ENCODE measurements at regions not wholly inside any gene's neighbourhood (a gene's known extent, or its start where the extent isn't known, plus 50 kb on each side); places are given as distances from the start of the nearest gene placed in this dataset.

- CTCF ChIA-PET: no interaction called here
- H3K27ac Mint-ChIP-seq: no peak overlapping the region
- ATAC-seq (ENCODE audit: low read depth) (no peak), DNase-seq (no peak)
- H3K9me3 Mint-ChIP-seq: no peaks in the 10 kb centered on the region
- no peaks in the 10 kb centered on the region for H3K4me1 Mint-ChIP-seq
- no peak for TF ChIP-seq CTCF (IDR thresholded peaks at IDR 0.05)
- H3K36me3 Mint-ChIP-seq (ENCODE audit: low read depth): no peaks in the 10 kb centered on the region
- intact Hi-C loops (cut with micrococcal nuclease): no loop called here
- H3K27me3 Mint-ChIP-seq: no peaks in the 10 kb centered on the region
- POLR2A ChIA-PET: no interaction called here
- H3K4me3 Mint-ChIP-seq: no peak overlapping the region
These were observed 685.6 kb downstream of the RPS29 start for GRCh38 chr14:48900565-48900964.

- ATAC-seq (ENCODE audit: low read depth): no peak
- Mint-ChIP-seq H3K9me3 (no peaks in the 10 kb centered on the region), H3K36me3 (ENCODE audit: low read depth) (no peaks in the 10 kb centered on the region), H3K27me3 (no peaks in the 10 kb centered on the region), H3K4me3 (no peak overlapping the region), H3K27ac (no peak overlapping the region), H3K4me1 (peaks cover 18% of the 10 kb centered on the region)
- DNase-seq: no peak
- TF ChIP-seq CTCF (IDR thresholded peaks at IDR 0.05): no peak
- ChIA-PET CTCF (no interaction called here), POLR2A (no interaction called here)
- intact Hi-C loops (cut with micrococcal nuclease): no loop called here
These were observed 695.8 kb downstream of the RPS29 start for GRCh38 chr14:48890333-48890732.

- H3K4me3 Mint-ChIP-seq: no peak overlapping the region
- ChIA-PET POLR2A (no interaction called here), CTCF (no interaction called here)
- no peaks in the 10 kb centered on the region for H3K27me3 Mint-ChIP-seq
- intact Hi-C loops (cut with micrococcal nuclease): no loop called here
- no peaks in the 10 kb centered on the region for H3K4me1 Mint-ChIP-seq
- ATAC-seq (ENCODE audit: low read depth): no peak
- H3K27ac Mint-ChIP-seq: no peak overlapping the region
- no peak for DNase-seq
- H3K9me3 Mint-ChIP-seq: peaks cover 4% of the 10 kb centered on the region
- TF ChIP-seq CTCF (IDR thresholded peaks at IDR 0.05): no peak
- H3K36me3 Mint-ChIP-seq (ENCODE audit: low read depth): no peaks in the 10 kb centered on the region
These were observed 709.3 kb downstream of the RPS29 start for GRCh38 chr14:48876806-48877340.

- intact Hi-C loops (cut with micrococcal nuclease): no loop called here
- Mint-ChIP-seq H3K27me3 (no peaks in the 10 kb centered on the region), H3K27ac (no peak overlapping the region), H3K9me3 (no peaks in the 10 kb centered on the region), H3K36me3 (ENCODE audit: low read depth) (no peaks in the 10 kb centered on the region), H3K4me3 (no peak overlapping the region), H3K4me1 (no peaks in the 10 kb centered on the region)
- TF ChIP-seq CTCF (IDR thresholded peaks at IDR 0.05): no peak
- ATAC-seq (ENCODE audit: low read depth) (no peak), DNase-seq (no peak)
- ChIA-PET POLR2A (no interaction called here), CTCF (no interaction called here)
These were observed 711.5 kb downstream of the RPS29 start for GRCh38 chr14:48874711-48875110.

- ChIA-PET POLR2A (no interaction called here), CTCF (interaction anchor here (0.5 kb wide), 1 partner anchor 60 kb away, joined by 3 read pairs; no protein-coding TSS in a partner anchor)
- H3K4me3 Mint-ChIP-seq: no peak overlapping the region
- H3K9me3 Mint-ChIP-seq: no peaks in the 10 kb centered on the region
- no peaks in the 10 kb centered on the region for H3K4me1 Mint-ChIP-seq
- ATAC-seq (ENCODE audit: low read depth) (no peak), DNase-seq (no peak)
- no peak for TF ChIP-seq CTCF (IDR thresholded peaks at IDR 0.05)
- no peak overlapping the region for H3K27ac Mint-ChIP-seq
- intact Hi-C loops (cut with micrococcal nuclease): no loop called here
- no peaks in the 10 kb centered on the region for H3K36me3 Mint-ChIP-seq (ENCODE audit: low read depth)
- H3K27me3 Mint-ChIP-seq: peaks cover 2% of the 10 kb centered on the region
These were observed 728.8 kb downstream of the RPS29 start for GRCh38 chr14:48857366-48857765.
